Upper lobe of left lung (tissue), 4 donors: ENCODE measurements at regions not wholly inside any gene's neighbourhood (a gene's known extent, or its start where the extent isn't known, plus 50 kb on each side); places are given as distances from the start of the nearest gene placed in this dataset.

ENCODE experiments used
- EP300 ChIP-seq, 4 donors: sonication (generic); formaldehyde crosslinking; IDR thresholded peaks; one replicate each; pipeline ENCODE4 v1.5.1; 2017; ENCODE audit warnings: antibody characterized with exemption in 4 of 4, control low read depth in 2 of 4
- TF ChIP-seq, protein P1 (sequence below), 6 experiments: fragments of 450-650 bp in 4 of 6; fragments of 200-600 bp in 2 of 6; sonication (generic) in 2 of 6; IDR thresholded peaks; one replicate each; pipeline ENCODE4 v1.5.1; 2016 to 2019; ENCODE audit warnings: antibody characterized with exemption in 6 of 6

DNA sequence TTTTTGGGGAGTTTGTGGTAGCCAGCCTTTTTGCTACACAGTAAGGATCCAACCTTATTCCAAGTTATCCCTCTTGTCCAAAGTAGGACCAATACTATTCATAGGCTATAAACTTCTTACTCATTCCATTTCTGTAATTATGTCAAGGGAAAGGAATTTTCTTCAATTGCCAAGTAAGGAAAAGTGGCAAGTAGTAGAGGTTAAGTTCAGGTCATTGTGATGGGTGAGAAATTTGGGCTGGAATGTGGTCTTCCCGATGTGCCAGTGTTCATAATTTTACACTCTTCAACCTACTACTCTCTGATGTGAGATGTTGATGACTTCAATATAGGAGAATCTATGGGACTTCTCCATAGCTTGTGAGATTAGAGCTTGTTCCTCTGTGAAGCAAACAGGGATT lies 648.8 kb downstream of the METTL15 start:
- TF ChIP-seq, protein P1, sequence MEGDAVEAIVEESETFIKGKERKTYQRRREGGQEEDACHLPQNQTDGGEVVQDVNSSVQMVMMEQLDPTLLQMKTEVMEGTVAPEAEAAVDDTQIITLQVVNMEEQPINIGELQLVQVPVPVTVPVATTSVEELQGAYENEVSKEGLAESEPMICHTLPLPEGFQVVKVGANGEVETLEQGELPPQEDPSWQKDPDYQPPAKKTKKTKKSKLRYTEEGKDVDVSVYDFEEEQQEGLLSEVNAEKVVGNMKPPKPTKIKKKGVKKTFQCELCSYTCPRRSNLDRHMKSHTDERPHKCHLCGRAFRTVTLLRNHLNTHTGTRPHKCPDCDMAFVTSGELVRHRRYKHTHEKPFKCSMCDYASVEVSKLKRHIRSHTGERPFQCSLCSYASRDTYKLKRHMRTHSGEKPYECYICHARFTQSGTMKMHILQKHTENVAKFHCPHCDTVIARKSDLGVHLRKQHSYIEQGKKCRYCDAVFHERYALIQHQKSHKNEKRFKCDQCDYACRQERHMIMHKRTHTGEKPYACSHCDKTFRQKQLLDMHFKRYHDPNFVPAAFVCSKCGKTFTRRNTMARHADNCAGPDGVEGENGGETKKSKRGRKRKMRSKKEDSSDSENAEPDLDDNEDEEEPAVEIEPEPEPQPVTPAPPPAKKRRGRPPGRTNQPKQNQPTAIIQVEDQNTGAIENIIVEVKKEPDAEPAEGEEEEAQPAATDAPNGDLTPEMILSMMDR (IDR thresholded peaks at IDR 0.05) = no peak
- no peak for TF ChIP-seq EP300 (IDR thresholded peaks at IDR 0.05)
